Liver (tissue), 3 donors: ENCODE measurements at regions not wholly inside any gene's neighbourhood (a gene's known extent, or its start where the extent isn't known, plus 50 kb on each side); places are given as distances from the start of the nearest gene placed in this dataset.

Source experiments
- EGR1 ChIP-seq, 2 donors: IDR thresholded peaks; 2 replicates each; pipeline ENCODE4 v1.6.1; 2016 to 2018; ENCODE audit warnings: antibody characterized with exemption in 2 of 2, low read depth in 2 of 2
- GABPA ChIP-seq, 2 donors: IDR thresholded peaks in 1 of 2; conservative IDR thresholded peaks in 1 of 2; 2 replicates each; pipeline ENCODE4 v1.6.1; 2016; ENCODE audit warnings: antibody characterized with exemption in 2 of 2, mild to moderate bottlenecking in 1 of 2, moderate library complexity in 1 of 2
- SP1 ChIP-seq: IDR thresholded peaks from 2 replicates; pipeline ENCODE4 v1.6.1; 2018; ENCODE audit warnings: antibody characterized with exemption, mild to moderate bottlenecking
- TF ChIP-seq, protein P1 (sequence below): fragments of 150-350 bp; IDR thresholded peaks from 2 replicates; pipeline ENCODE4 v1.5.1; 2017; ENCODE audit warnings: improper control_type of control experiment, low read depth, low read length; ENCODE audit not compliant: missing input control
- donor health status: healthy.
- donor health status: healthy.

DNA sequence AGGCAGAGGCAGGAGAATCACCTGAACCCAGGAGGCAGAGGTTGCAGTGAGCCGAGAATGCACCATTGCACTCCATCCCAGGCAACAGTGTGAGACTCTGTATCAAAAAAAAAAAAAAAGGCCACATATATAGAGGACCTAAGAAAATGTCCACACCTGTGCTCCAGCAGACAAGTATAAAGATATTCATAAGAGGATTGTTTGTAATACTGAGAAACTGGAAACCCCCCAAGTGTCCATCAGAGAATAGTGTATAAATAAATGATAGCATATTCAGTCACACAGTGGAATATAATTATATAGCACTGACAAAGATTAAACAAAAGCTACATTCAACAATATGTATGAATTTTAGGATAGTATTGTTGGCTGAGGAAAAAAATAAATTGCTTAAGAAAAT lies 1050.6 kb downstream of the GRM8 start:
- TF ChIP-seq, protein P1, sequence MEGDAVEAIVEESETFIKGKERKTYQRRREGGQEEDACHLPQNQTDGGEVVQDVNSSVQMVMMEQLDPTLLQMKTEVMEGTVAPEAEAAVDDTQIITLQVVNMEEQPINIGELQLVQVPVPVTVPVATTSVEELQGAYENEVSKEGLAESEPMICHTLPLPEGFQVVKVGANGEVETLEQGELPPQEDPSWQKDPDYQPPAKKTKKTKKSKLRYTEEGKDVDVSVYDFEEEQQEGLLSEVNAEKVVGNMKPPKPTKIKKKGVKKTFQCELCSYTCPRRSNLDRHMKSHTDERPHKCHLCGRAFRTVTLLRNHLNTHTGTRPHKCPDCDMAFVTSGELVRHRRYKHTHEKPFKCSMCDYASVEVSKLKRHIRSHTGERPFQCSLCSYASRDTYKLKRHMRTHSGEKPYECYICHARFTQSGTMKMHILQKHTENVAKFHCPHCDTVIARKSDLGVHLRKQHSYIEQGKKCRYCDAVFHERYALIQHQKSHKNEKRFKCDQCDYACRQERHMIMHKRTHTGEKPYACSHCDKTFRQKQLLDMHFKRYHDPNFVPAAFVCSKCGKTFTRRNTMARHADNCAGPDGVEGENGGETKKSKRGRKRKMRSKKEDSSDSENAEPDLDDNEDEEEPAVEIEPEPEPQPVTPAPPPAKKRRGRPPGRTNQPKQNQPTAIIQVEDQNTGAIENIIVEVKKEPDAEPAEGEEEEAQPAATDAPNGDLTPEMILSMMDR = no peak
- TF ChIP-seq EGR1 (IDR thresholded peaks at IDR 0.05; ENCODE audit: low read depth in 2 of 2) (no peak), GABPA (IDR thresholded peaks at IDR 0.05 in 1 of 2, conservative IDR thresholded peaks at IDR 0.05 in 1 of 2) (no peak), SP1 (no peak)
